HG03565 (cell line): ENCODE measurements at regions not wholly inside any gene's neighbourhood (a gene's known extent, or its start where the extent isn't known, plus 50 kb on each side); places are given as distances from the start of the nearest gene placed in this dataset.
A peak's percentile ranks its signal among the peaks of the same experiment; 100 is the strongest.
"Not testable (repeated sequence)": the region's sequence is repeated elsewhere in the genome, so short reads cannot be mapped to it uniquely, and the experiment has no call there.

ENCODE experiments used
- ATAC-seq: cut with Tn5 transposase; IDR thresholded peaks from one replicate; pipeline ENCODE4 v1.9.1; 2021; ENCODE audit warnings: mild to moderate bottlenecking, moderate library complexity; ENCODE audit not compliant: unreplicated experiment

- ATAC-seq = peak; percentile 77
Observed at GRCh38 chr2:175366815-175367214, 185.3 kb upstream of the ATP5MC3 start.

- no peak for ATAC-seq
Observed at GRCh38 chr2:175363699-175364098, 182.2 kb upstream of the ATP5MC3 start.

GRCh38 chr2:175362331-175362730 is 180.8 kb upstream of the ATP5MC3 start:
- ATAC-seq = no peak

GRCh38 chr2:175359710-175360109 is 178.2 kb upstream of the ATP5MC3 start:
- no peak for ATAC-seq

DNA sequence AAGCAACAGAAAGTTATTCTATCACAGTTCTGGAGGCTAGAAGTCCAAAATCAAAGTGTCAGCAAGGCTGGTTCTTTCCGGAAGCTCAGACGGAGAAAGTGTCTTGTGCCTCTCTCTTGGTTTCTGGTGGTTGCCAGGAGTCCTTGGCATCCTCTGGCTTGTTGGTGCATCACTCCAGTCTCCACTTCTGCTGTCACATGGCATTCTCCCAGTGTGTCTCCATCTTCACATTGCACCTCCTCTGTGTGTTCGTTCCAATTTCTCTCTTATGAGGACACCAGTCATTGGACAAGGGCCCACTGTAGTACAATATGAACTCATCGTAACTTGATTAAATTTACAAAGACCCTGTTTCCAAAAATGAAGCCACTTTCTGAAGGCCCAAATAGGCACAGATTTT is 175.4 kb upstream of the ATP5MC3 start:
- no peak for ATAC-seq

GRCh38 chr2:175355246-175355645 is 173.7 kb upstream of the ATP5MC3 start:
- ATAC-seq = no peak

DNA sequence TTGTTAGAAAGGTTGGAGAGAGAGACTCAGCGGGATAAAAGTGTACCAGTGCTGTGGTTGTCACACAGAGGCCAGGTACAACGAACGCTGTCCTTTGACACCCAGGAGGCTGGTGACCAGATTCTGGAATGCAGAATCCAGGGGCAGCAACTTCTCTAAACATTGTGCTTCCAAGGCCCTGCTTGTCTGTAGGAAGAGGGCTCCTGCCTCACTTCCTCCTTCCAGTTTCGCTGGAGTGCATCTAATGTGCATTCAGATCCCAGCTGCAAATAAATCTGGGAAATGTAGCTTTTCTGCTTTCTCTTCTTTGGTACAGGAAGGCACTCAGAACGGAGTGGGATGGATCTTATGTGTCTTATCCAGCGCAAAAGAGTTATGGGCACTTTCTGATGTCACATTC is 171.8 kb upstream of the ATP5MC3 start:
- ATAC-seq = no peak

DNA sequence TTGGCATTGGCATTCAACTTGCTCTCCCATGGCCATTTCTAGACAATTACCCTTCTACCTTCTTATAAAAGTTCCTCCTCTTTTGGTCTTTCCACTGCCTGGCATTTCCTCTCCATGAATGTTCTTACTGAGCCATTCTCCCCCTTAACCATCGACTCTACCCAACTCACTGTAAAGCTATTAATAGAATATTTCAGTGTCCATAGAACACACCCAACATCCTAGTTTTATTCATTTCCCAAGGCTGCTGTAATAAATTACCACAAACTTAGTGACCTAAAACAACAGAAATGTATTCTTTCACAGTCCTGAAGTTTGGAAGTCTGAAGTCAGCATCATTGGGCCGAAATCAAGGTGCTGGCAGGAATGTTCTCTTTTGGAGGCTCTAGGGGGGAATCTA is 170.0 kb upstream of the ATP5MC3 start:
- no peak for ATAC-seq

GRCh38 chr2:175350105-175350504 is 168.6 kb upstream of the ATP5MC3 start:
- ATAC-seq = no peak

DNA sequence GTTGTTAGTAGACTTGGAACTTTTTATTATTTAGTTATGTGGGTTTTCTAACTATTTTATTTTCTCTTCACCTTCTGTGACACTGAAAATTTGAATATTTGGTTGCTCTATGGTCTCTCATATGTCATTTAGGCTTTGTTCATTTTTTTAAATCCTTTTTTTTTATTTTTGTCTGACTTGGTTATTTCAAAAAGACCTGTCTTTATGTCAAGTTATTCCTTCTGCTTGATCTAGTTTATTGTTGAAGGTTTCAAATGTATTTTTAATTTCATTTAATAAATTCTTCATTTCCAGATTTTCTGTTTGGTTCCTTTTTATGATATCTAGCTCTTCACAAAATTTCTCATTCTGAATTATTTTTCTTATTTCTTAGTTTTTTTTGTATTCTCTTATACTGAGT is 160.6 kb upstream of the ATP5MC3 start:
- no peak for ATAC-seq

DNA sequence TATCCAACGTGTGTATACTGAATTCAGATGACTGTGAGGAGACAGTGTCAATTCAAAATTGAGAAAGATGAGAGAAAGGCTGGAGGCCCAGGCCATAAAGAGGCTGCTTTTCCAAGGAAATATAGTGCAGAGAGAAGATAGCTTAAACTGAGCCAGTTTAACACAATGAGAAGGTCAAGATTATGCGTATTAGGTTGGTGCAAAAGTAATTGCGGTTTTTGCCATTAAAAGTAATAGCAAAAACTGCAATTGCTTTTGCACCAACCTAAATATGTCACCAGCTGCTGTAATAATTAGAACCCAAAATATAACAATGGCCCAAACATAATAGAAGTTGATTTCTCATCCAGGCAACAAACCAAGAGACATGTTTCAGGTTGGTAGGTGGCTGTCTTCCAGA is 148.7 kb upstream of the ATP5MC3 start:
- ATAC-seq = no peak

GRCh38 chr2:175326801-175327200 is 145.3 kb upstream of the ATP5MC3 start:
- ATAC-seq = no peak

GRCh38 chr2:175326164-175326563 is 144.7 kb upstream of the ATP5MC3 start:
- not testable (repeated sequence) for ATAC-seq

DNA sequence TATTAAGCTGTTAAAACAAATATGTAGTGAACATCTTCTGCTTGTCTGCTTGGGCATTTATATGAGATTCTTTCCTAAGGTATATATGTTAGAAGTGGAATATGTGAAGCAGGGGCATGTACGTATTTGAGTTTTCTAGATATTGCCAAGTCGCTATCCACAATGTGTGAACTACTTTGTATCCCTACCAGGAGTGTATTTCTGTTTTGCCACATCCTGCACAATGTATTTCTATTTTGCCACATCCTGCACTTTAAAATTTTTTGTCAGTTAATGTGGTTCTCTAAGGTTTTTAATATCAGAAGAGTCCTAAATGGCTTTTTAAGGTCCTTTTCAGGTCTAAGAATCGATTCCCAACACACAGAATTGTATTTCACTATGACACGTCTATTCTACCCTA is 141.7 kb upstream of the ATP5MC3 start:
- no peak for ATAC-seq

GRCh38 chr2:175318542-175318941 is 137.0 kb upstream of the ATP5MC3 start:
- no peak for ATAC-seq

DNA sequence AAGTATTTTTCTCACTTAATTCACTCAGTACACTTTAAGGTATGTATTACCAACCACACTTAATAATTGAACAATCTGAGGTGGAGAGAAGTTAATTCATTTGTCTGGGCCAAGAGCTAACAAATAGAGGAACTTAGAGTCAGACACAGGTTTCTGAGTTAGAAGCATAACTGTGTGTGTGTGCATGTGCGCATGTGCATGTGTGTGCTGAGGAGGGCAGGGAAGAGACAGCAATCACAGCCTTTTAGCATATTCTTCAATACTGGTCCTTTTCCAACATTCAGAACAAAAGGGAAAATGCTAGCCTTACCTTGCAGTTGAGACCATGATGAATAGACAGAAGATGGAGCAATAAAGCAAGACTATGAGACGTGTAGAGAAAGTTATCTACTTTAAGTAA is 136.2 kb upstream of the ATP5MC3 start:
- ATAC-seq = no peak

- no peak for ATAC-seq
Observed at GRCh38 chr2:175312137-175312536, 130.6 kb upstream of the ATP5MC3 start.

GRCh38 chr2:175310813-175311504 is 129.4 kb upstream of the ATP5MC3 start:
- no peak for ATAC-seq

GRCh38 chr2:175309799-175310198 is 128.3 kb upstream of the ATP5MC3 start:
- no peak for ATAC-seq

DNA sequence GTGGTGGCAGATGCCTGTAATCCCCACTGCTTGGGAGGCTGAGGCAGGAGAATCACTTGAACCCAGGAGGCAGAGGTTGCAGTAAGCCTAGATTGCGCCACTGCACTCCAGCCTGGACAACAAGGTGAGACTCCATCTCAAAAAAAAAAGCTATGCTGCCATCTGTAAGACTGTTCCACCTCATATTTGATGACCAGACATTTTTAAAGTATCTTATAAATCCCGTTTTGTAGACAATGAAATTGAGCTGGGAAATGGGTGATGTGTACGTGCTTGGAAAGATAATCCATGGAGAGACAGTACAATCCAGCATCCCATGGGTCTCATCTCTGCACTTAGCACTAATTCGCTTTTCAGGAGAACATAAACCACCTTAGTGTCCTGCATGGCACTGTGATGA is 126.5 kb upstream of the ATP5MC3 start:
- ATAC-seq = no peak

GRCh38 chr2:175304541-175304940 is 123.0 kb upstream of the ATP5MC3 start:
- no peak for ATAC-seq

DNA sequence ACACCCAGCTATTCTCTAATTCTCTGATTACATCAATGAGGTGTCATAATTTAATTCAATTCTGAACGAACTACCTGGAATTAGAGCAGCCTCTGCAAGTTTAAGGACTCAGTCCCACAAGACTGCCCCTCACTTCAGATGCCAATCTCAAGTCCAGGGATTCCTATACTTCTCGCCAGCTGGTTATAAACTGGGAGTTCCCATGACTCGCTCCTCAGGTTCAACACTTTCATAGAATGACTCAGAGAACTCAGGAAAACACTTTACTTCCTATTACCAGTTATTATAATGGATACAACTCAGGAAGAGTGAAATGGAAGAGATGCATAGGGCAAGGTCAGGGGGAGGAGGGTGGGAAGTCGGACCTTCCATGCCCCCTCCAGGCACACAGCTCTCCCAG is 112.3 kb upstream of the ATP5MC3 start:
- ATAC-seq = no peak

GRCh38 chr2:175293195-175293594 is 111.7 kb upstream of the ATP5MC3 start:
- no peak for ATAC-seq
